Endothelial cell of umbilical vein (primary cell): ENCODE measurements at regions not wholly inside any gene's neighbourhood (a gene's known extent, or its start where the extent isn't known, plus 50 kb on each side); places are given as distances from the start of the nearest gene placed in this dataset.

Experiments
- BruUV-seq: library from RNA; stranded (reverse); fragments of 400-500 nt; replicated peaks from 2 replicates; lab custom pipeline; 2021; lab: Mats Ljungman, UMichigan
- CTCF ChIA-PET: fragments of 300-600, 350-600 bp; sonication (Branson Sonifier 250); formaldehyde crosslinking; loops from one replicate; lab custom pipeline; 2021; ENCODE audit warnings: antibody characterized with exemption, inconsistent platforms; lab: Charles Lee
- POLR2A ChIA-PET: fragments of 300-600, 350-600 bp; sonication (Branson Sonifier 250); formaldehyde crosslinking; loops from one replicate; lab custom pipeline; 2021; ENCODE audit warnings: antibody characterized with exemption, inconsistent platforms; lab: Charles Lee
- DNase-seq: peaks from one replicate; pipeline ENCODE4 v3.0.0-alpha.2; 2011; ENCODE audit warnings: low read depth, low spot score
- FAIRE-seq: peaks from 2 replicates; lab custom pipeline; 2011; peaks lifted over from hg19 to GRCh38; lab: Jason Lieb, UNC
- H2AFZ ChIP-seq: 2 replicates; pipeline ENCODE4 v1.6.0; 2012; ENCODE audit warnings: low read depth, low read length, control low read depth, inconsistent platforms
- H3K27ac ChIP-seq: 2 replicates; pipeline ENCODE4 v1.5.1; 2011; ENCODE audit warnings: low read depth, mild to moderate bottlenecking, control low read depth, low read length, moderate library complexity; ENCODE audit not compliant: insufficient read depth
- H3K27me3 ChIP-seq, 2 experiments: 2 replicates each; pipeline versions ENCODE4 v1.6.0 to v1.6.1; 2011; ENCODE audit warnings: low read length in 2 of 2, mixed read lengths in 1 of 2; ENCODE audit not compliant: control insufficient read depth in 2 of 2, insufficient read depth in 2 of 2
- H3K36me3 ChIP-seq, 2 experiments: 2 replicates in 1 of 2; 3 replicates in 1 of 2; pipeline ENCODE4 v1.5.1; 2011; ENCODE audit warnings: low read length in 2 of 2, mild to moderate bottlenecking in 1 of 2, moderate library complexity in 1 of 2; ENCODE audit not compliant: control insufficient read depth in 2 of 2, insufficient read depth in 2 of 2; ENCODE audit errors: extremely low read depth in 1 of 2
- H3K4me1 ChIP-seq: 3 replicates; pipeline ENCODE4 v1.5.1; 2011; ENCODE audit warnings: mild to moderate bottlenecking, low read length; ENCODE audit not compliant: control insufficient read depth, insufficient read depth; ENCODE audit errors: extremely low read depth
- H3K4me2 ChIP-seq: 2 replicates; pipeline ENCODE4 v1.6.1; 2011; ENCODE audit warnings: low read length, control low read depth, mixed read lengths; ENCODE audit not compliant: insufficient read depth
- H3K4me3 ChIP-seq, 3 experiments: fragments of 200-600 bp in 1 of 3; sonication (generic), shearing (Covaris generic) in 1 of 3; replicated peaks in 1 of 3; 2 replicates each; pipeline ENCODE4 v1.5.1; 2011 to 2016; ENCODE audit warnings: control low read depth in 3 of 3, low read length in 3 of 3, mild to moderate bottlenecking in 2 of 3, inconsistent platforms in 1 of 3, low read depth in 1 of 3, moderate library complexity in 1 of 3; ENCODE audit not compliant: insufficient read depth in 1 of 3
- H3K79me2 ChIP-seq: 2 replicates; pipeline ENCODE4 v1.6.0; 2012; ENCODE audit warnings: low read length, inconsistent platforms; ENCODE audit not compliant: control insufficient read depth, insufficient read depth
- H3K9ac ChIP-seq: replicated peaks from 2 replicates; pipeline ENCODE3; 2011; ENCODE audit warnings: low read length, control low read depth; ENCODE audit not compliant: insufficient read depth; ENCODE audit errors: extremely low read depth
- H3K9me1 ChIP-seq: replicated peaks from 3 replicates; pipeline ENCODE4 v1.6.0; 2011; ENCODE audit warnings: mild to moderate bottlenecking, low read length; ENCODE audit not compliant: control insufficient read depth, insufficient read depth; ENCODE audit errors: extremely low read depth
- H3K9me3 ChIP-seq: replicated peaks from 2 replicates; pipeline ENCODE4 v1.5.1; 2012; ENCODE audit warnings: low read length, inconsistent platforms; ENCODE audit not compliant: control insufficient read depth, insufficient read depth
- H4K20me1 ChIP-seq: replicated peaks from 2 replicates; pipeline ENCODE3; 2011; ENCODE audit warnings: mild to moderate bottlenecking, low read length; ENCODE audit not compliant: control insufficient read depth, insufficient read depth; ENCODE audit errors: extremely low read depth
- CTCF ChIP-seq, 2 donors: IDR thresholded peaks; 1 replicate in 1 of 2; 2 replicates in 1 of 2; pipeline ENCODE4 v1.5.1; 2011; ENCODE audit warnings: low read length in 2 of 2, mild to moderate bottlenecking in 2 of 2, moderate library complexity in 2 of 2, control low read depth in 1 of 2, inconsistent platforms in 1 of 2, low read depth in 1 of 2; ENCODE audit not compliant: insufficient read depth in 1 of 2; ENCODE audit errors: extremely low read depth in 1 of 2
- EZH2 ChIP-seq: IDR thresholded peaks from 2 replicates; pipeline ENCODE4 v1.6.1; 2012; ENCODE audit warnings: borderline replicate concordance, low read depth, mild to moderate bottlenecking, moderate library complexity, low read length, inconsistent platforms; ENCODE audit not compliant: severe bottlenecking
- FOS ChIP-seq: IDR thresholded peaks from 2 replicates; pipeline ENCODE4 v1.6.1; 2011; ENCODE audit warnings: mild to moderate bottlenecking, low read length, moderate library complexity, borderline replicate concordance; ENCODE audit not compliant: insufficient read depth
- GATA2 ChIP-seq: IDR thresholded peaks from 2 replicates; pipeline ENCODE4 v1.7.0; 2011; ENCODE audit warnings: low read depth, mild to moderate bottlenecking, moderate library complexity, mixed read lengths, low read length; ENCODE audit not compliant: insufficient read length, insufficient read depth
- JUN ChIP-seq: IDR thresholded peaks from 2 replicates; pipeline ENCODE4 v1.6.1; 2011; ENCODE audit warnings: borderline replicate concordance, low read depth; ENCODE audit not compliant: insufficient read length, insufficient read depth
- MYC ChIP-seq: IDR thresholded peaks from one replicate; pipeline ENCODE4 v1.6.1; 2011; ENCODE audit warnings: mild to moderate bottlenecking, low read depth, low read length
- POLR2A ChIP-seq: IDR thresholded peaks from 2 replicates; pipeline ENCODE4 v1.6.1; 2012; ENCODE audit warnings: low read depth, mild to moderate bottlenecking, control low read depth, low read length
- POLR2AphosphoS5 ChIP-seq: IDR thresholded peaks from 2 replicates; pipeline ENCODE4 v1.6.1; 2012; ENCODE audit warnings: low read depth, mild to moderate bottlenecking, control low read depth, low read length, moderate library complexity; ENCODE audit not compliant: insufficient read depth
- dilution Hi-C: fragments of 300-500 bp; cut with MboI; formaldehyde crosslinking; loops from one replicate; pipeline ENCODE4 v1.15.0; 2019; ENCODE audit warnings: low sequenced_read_pairs; ENCODE audit not compliant: extremely low pct_ligation_motif_present
- intact Hi-C: fragments of 100-400 bp; cut with micrococcal nuclease; formaldehyde crosslinking; loops from one replicate; pipeline ENCODE4 v1.10.0; 2022
- TF ChIP-seq, protein P1 (sequence below): IDR thresholded peaks from 2 replicates; pipeline ENCODE4 v1.6.1; 2011; ENCODE audit not compliant: insufficient read depth, insufficient read length

GRCh38 chr6:15927531-15928225, 201.2 kb upstream of the MYLIP start:
- FAIRE-seq (no peak), DNase-seq (no peak)
- CTCF ChIA-PET: interaction anchor here (1.0 kb wide), 1 partner anchor 74 kb away, joined by 3 read pairs; no protein-coding TSS in a partner anchor
- no peak overlapping the region for H3K9ac ChIP-seq
- BruUV-seq: no TSS peak
- intact Hi-C loops (no loop called here), dilution Hi-C loops (no loop called here)
- POLR2A ChIA-PET: no interaction called here
- no peaks in the 10 kb centered on the region for H3K9me1 ChIP-seq
- no peak for TF ChIP-seq POLR2AphosphoS5
- no peak for TF ChIP-seq POLR2A
- TF ChIP-seq GATA2: no peak
- no peak for TF ChIP-seq EZH2
- TF ChIP-seq FOS: no peak
- no peak for TF ChIP-seq JUN
- TF ChIP-seq, protein P1, sequence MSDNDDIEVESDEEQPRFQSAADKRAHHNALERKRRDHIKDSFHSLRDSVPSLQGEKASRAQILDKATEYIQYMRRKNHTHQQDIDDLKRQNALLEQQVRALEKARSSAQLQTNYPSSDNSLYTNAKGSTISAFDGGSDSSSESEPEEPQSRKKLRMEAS: no peak
- TF ChIP-seq MYC: no peak
- TF ChIP-seq CTCF (IDR thresholded peaks at IDR 0.05; ENCODE audit: extremely low read depth in 1 of 2, insufficient read depth in 1 of 2, low read depth in 1 of 2, low read length in 2 of 2): no peak
- no peaks in the 10 kb centered on the region for H3K27me3 ChIP-seq
- no peaks in the 10 kb centered on the region for H4K20me1 ChIP-seq
- H3K4me3 ChIP-seq: no peak overlapping the region
- no peak overlapping the region for H2AFZ ChIP-seq
- H3K36me3 ChIP-seq: no peaks in the 10 kb centered on the region
- peaks cover 12% of the 10 kb centered on the region for H3K4me1 ChIP-seq
- no peaks in the 10 kb centered on the region for H3K9me3 ChIP-seq
- no peaks in the 10 kb centered on the region for H3K79me2 ChIP-seq
- no peak overlapping the region for H3K4me2 ChIP-seq
- no peak overlapping the region for H3K27ac ChIP-seq
